Activated CD8-positive, alpha-beta memory T cell treated with anti-CD3 and anti-CD28 coated beads for 24 hours (primary cell): ENCODE measurements at regions not wholly inside any gene's neighbourhood (a gene's known extent, or its start where the extent isn't known, plus 50 kb on each side); places are given as distances from the start of the nearest gene placed in this dataset.

Experiments used
- DNase-seq: peaks from one replicate; pipeline ENCODE4 v3.0.0-alpha.2; 2020

- no peak for DNase-seq
These were observed 103.7 kb upstream of the TGFBR2 start for GRCh38 chr3:30502742-30503073.

- no peak for DNase-seq
These were observed 103.0 kb upstream of the TGFBR2 start for GRCh38 chr3:30503446-30503845.

GRCh38 chr3:30504939-30505338 is 101.5 kb upstream of the TGFBR2 start:
- DNase-seq, result no peak

GRCh38 chr3:30505866-30506520 is 100.4 kb upstream of the TGFBR2 start:
- no peak for DNase-seq

- no peak for DNase-seq
These were observed 98.1 kb upstream of the TGFBR2 start for GRCh38 chr3:30508339-30508738.

GRCh38 chr3:30510596-30510995 is 95.8 kb upstream of the TGFBR2 start:
- DNase-seq, result no peak

- DNase-seq, result no peak
These were observed 94.7 kb upstream of the TGFBR2 start for GRCh38 chr3:30511524-30512251.

- DNase-seq, result no peak
These were observed 93.8 kb upstream of the TGFBR2 start for GRCh38 chr3:30512576-30512975.

GRCh38 chr3:30513374-30514152 is 92.8 kb upstream of the TGFBR2 start:
- no peak for DNase-seq

GRCh38 chr3:30516238-30516637 is 90.2 kb upstream of the TGFBR2 start:
- no peak for DNase-seq

- DNase-seq, result no peak
These were observed 88.1 kb upstream of the TGFBR2 start for GRCh38 chr3:30518181-30518864.

GRCh38 chr3:30518872-30519271 is 87.5 kb upstream of the TGFBR2 start:
- DNase-seq, result no peak

GRCh38 chr3:30520699-30521098 is 85.7 kb upstream of the TGFBR2 start:
- DNase-seq, result no peak

GRCh38 chr3:30521156-30521715 is 85.2 kb upstream of the TGFBR2 start:
- no peak for DNase-seq

- no peak for DNase-seq
These were observed 83.9 kb upstream of the TGFBR2 start for GRCh38 chr3:30522476-30522875.

- no peak for DNase-seq
These were observed 83.0 kb upstream of the TGFBR2 start for GRCh38 chr3:30523366-30523765.

GRCh38 chr3:30524357-30525040 is 81.9 kb upstream of the TGFBR2 start:
- DNase-seq, result no peak

- no peak for DNase-seq
These were observed 80.4 kb upstream of the TGFBR2 start for GRCh38 chr3:30526031-30526430.

- no peak for DNase-seq
These were observed 79.2 kb upstream of the TGFBR2 start for GRCh38 chr3:30527186-30527585.

- no peak for DNase-seq
These were observed 78.7 kb upstream of the TGFBR2 start for GRCh38 chr3:30527720-30528119.

- no peak for DNase-seq
These were observed 76.3 kb upstream of the TGFBR2 start for GRCh38 chr3:30530084-30530483.

GRCh38 chr3:30531017-30531570 is 75.3 kb upstream of the TGFBR2 start:
- no peak for DNase-seq
